DOHH2 (cell line): ENCODE measurements at regions not wholly inside any gene's neighbourhood (a gene's known extent, or its start where the extent isn't known, plus 50 kb on each side); places are given as distances from the start of the nearest gene placed in this dataset.

Source experiments
- H3F3A ChIP-seq: fragments of 200-600 bp; sonication (generic), shearing (Covaris generic); 2 replicates; pipeline ENCODE4 v1.6.0; 2016; ENCODE audit warnings: antibody characterized with exemption, mild to moderate bottlenecking; ENCODE audit not compliant: control insufficient read depth, insufficient read depth
- H3K27ac ChIP-seq: fragments of 200-600 bp; sonication (generic); 2 replicates; pipeline ENCODE4 v1.5.1; 2014; ENCODE audit warnings: low read depth, mild to moderate bottlenecking, low read length, moderate library complexity
- H3K27me3 ChIP-seq: fragments of 200-600 bp; sonication (generic); 2 replicates; pipeline ENCODE4 v1.6.1; 2014; ENCODE audit warnings: mild to moderate bottlenecking, low read length, mixed read lengths; ENCODE audit not compliant: control insufficient read depth
- H3K36me3 ChIP-seq: fragments of 200-600 bp; sonication (generic); 2 replicates; pipeline ENCODE4 v1.6.1; 2014; ENCODE audit warnings: mild to moderate bottlenecking, low read length, moderate library complexity, mixed read lengths; ENCODE audit not compliant: control insufficient read depth
- H3K4me1 ChIP-seq: fragments of 200-600 bp; sonication (generic); 2 replicates; pipeline ENCODE4 v1.6.1; 2014; ENCODE audit warnings: mild to moderate bottlenecking, low read length, mixed read lengths; ENCODE audit not compliant: control insufficient read depth
- H3K4me2 ChIP-seq: fragments of 200-600 bp; sonication (generic); 2 replicates; pipeline ENCODE4 v1.6.0; 2014; ENCODE audit warnings: mild to moderate bottlenecking, low read length, moderate library complexity
- H3K4me3 ChIP-seq: fragments of 200-600 bp; sonication (generic); 2 replicates; pipeline ENCODE4 v1.5.1; 2014; ENCODE audit warnings: mild to moderate bottlenecking, low read length, mixed read lengths
- H3K79me2 ChIP-seq: fragments of 200-600 bp; sonication (generic); 2 replicates; pipeline ENCODE4 v1.6.1; 2014; ENCODE audit warnings: mild to moderate bottlenecking, low read length, mixed read lengths; ENCODE audit not compliant: control insufficient read depth
- H3K9me2 ChIP-seq: fragments of 200-600 bp; sonication (generic); replicated peaks from 2 replicates; pipeline ENCODE4 v1.6.1; 2014; ENCODE audit warnings: mild to moderate bottlenecking, low read length, mixed read lengths; ENCODE audit not compliant: control insufficient read depth
- H3K9me3 ChIP-seq: fragments of 200-600 bp; sonication (generic); 2 replicates; pipeline ENCODE4 v1.6.1; 2014; ENCODE audit warnings: antibody characterized with exemption, low read length, mixed read lengths; ENCODE audit not compliant: control insufficient read depth, insufficient read depth
- H4K20me1 ChIP-seq: fragments of 200-600 bp; sonication (generic); 2 replicates; pipeline ENCODE4 v1.6.0; 2014; ENCODE audit warnings: low read depth, mild to moderate bottlenecking, antibody characterized with exemption, low read length, moderate library complexity; ENCODE audit not compliant: control insufficient read depth, insufficient read depth
- EZH2phosphoT487 ChIP-seq: fragments of 200-600 bp; sonication (generic); IDR thresholded peaks from 2 replicates; pipeline ENCODE4 v1.6.1; 2017; ENCODE audit warnings: borderline replicate concordance, mild to moderate bottlenecking, antibody characterized with exemption, low read length, moderate library complexity, mixed read lengths
- TF ChIP-seq, protein P1 (sequence below): fragments of 200-600 bp; sonication (generic); IDR thresholded peaks from one replicate; pipeline ENCODE4 v1.5.1; 2014; ENCODE audit warnings: antibody characterized with exemption, mild to moderate bottlenecking, low read depth, low read length; ENCODE audit not compliant: poor library complexity, severe bottlenecking

DNA sequence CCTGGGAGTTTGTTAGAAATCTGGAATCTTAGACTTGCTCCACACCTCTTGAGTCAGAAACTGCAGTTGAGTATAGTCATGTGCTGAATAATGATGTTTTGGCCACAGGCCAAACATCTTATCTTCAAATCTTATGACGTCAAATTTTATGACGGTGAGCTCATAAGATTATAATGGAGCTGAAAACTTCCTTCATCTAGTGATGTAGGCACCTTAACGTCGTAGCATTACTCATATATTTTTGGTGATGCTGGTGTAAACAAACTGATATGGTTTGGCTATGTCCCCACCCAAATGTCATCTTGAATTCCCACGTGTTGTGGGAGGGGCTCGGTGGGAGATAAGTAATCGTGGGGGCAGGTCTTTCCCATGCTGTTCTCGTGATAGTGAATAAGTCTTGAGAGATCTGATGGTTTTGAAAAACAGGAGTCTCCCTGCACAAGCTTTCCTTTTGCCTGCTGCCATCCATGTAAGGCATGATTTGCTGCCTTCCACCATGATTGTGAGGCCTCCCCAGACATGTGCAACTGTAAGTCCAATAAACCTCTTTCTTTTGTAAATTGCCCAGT lies 268.0 kb upstream of the PROK2 start:
- Histone ChIP-seq H3K9me3 (no peaks in the 10 kb centered on the region), H3K4me3 (no peak overlapping the region), H3K4me2 (no peak overlapping the region), H3K27ac (no peak overlapping the region), H3K36me3 (peaks cover 43% of the 10 kb centered on the region), H3K79me2 (no peaks in the 10 kb centered on the region), H3K27me3 (no peaks in the 10 kb centered on the region), H3K9me2 (no peaks in the 10 kb centered on the region), H3K4me1 (no peaks in the 10 kb centered on the region), H4K20me1 (no peaks in the 10 kb centered on the region), H3F3A (no peaks in the 10 kb centered on the region)
- no peak for TF ChIP-seq EZH2phosphoT487
- TF ChIP-seq, protein P1, sequence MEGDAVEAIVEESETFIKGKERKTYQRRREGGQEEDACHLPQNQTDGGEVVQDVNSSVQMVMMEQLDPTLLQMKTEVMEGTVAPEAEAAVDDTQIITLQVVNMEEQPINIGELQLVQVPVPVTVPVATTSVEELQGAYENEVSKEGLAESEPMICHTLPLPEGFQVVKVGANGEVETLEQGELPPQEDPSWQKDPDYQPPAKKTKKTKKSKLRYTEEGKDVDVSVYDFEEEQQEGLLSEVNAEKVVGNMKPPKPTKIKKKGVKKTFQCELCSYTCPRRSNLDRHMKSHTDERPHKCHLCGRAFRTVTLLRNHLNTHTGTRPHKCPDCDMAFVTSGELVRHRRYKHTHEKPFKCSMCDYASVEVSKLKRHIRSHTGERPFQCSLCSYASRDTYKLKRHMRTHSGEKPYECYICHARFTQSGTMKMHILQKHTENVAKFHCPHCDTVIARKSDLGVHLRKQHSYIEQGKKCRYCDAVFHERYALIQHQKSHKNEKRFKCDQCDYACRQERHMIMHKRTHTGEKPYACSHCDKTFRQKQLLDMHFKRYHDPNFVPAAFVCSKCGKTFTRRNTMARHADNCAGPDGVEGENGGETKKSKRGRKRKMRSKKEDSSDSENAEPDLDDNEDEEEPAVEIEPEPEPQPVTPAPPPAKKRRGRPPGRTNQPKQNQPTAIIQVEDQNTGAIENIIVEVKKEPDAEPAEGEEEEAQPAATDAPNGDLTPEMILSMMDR = no peak

DNA sequence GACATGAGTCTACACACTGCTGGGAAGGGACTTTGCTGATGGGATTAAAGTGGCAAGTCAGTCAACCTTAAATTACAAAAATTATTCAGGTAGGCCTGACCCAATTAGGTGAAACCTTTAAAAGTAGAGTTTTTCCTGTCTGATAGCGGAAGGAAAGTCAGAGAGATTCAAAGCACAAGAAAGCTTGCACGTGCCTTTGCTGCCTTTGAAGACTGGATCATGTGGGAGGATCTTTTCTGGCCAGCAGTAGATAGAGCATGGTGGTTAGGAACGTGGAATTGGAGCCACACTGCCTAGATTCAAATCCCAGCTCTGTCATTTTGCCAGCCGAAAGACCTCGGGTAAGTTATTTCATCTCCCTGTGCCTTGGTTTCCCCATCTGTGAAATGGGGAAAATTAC lies 265.8 kb upstream of the PROK2 start:
- Histone ChIP-seq H3K4me3 (no peak overlapping the region), H3K4me1 (no peaks in the 10 kb centered on the region), H3K9me3 (no peaks in the 10 kb centered on the region), H3K27ac (no peak overlapping the region), H3K36me3 (peaks cover 25% of the 10 kb centered on the region), H4K20me1 (no peaks in the 10 kb centered on the region), H3K4me2 (no peak overlapping the region), H3F3A (no peaks in the 10 kb centered on the region), H3K9me2 (no peaks in the 10 kb centered on the region), H3K27me3 (no peaks in the 10 kb centered on the region), H3K79me2 (no peaks in the 10 kb centered on the region)
- no peak for TF ChIP-seq EZH2phosphoT487
- TF ChIP-seq, protein P1 = no peak

DNA sequence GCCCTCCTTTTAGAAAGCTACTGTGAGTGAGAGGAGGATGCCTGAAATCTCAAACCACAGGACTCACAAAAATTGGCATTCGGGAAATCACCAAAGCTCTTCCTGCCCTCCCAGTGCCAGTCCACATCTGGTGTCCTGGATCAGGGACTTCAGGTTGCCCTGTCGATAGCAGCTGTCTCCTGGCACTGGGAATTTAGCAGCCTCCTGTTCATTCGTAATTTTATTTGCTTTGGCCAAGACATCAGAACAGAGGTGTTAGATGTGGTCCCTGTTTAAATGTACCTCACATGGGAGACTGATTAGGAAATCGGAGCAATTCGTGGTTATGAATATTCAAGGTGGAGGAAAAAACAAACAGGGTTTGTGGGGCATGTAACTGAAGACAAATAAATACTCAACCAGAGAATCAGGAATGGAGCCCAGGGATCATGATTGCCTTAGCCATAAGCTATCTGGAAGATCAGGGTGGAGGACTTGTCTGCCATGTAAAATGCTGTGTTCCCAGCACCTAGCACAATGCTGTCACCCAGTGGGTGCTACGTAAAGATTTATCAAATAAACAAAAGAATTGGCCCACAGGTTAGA lies 265.2 kb upstream of the PROK2 start:
- H3K9me3 ChIP-seq = no peaks in the 10 kb centered on the region
- H3K36me3 ChIP-seq = peaks cover 19% of the 10 kb centered on the region
- no peaks in the 10 kb centered on the region for H4K20me1 ChIP-seq

More for the DNA sequence above, 265.2 kb upstream of the PROK2 start:
- Histone ChIP-seq H3K9me2 (no peaks in the 10 kb centered on the region), H3F3A (no peaks in the 10 kb centered on the region), H3K4me1 (no peaks in the 10 kb centered on the region), H3K27me3 (no peaks in the 10 kb centered on the region), H3K79me2 (no peaks in the 10 kb centered on the region), H3K4me2 (no peak overlapping the region), H3K27ac (no peak overlapping the region), H3K4me3 (no peak overlapping the region)
- no peak for TF ChIP-seq EZH2phosphoT487
- TF ChIP-seq, protein P1 = no peak
